NCI-H526 (cell line): ENCODE measurements at regions not wholly inside any gene's neighbourhood (a gene's known extent, or its start where the extent isn't known, plus 50 kb on each side); places are given as distances from the start of the nearest gene placed in this dataset.
A peak's percentile ranks its signal among the peaks of the same experiment; 100 is the strongest.
"Not testable (repeated sequence)": the region's sequence is repeated elsewhere in the genome, so short reads cannot be mapped to it uniquely, and the experiment has no call there.

ENCODE experiments used
- DNase-seq, 2 experiments: peaks; one replicate each; lab custom pipeline; 2025; lab: John Stamatoyannopoulos, UW

DNA sequence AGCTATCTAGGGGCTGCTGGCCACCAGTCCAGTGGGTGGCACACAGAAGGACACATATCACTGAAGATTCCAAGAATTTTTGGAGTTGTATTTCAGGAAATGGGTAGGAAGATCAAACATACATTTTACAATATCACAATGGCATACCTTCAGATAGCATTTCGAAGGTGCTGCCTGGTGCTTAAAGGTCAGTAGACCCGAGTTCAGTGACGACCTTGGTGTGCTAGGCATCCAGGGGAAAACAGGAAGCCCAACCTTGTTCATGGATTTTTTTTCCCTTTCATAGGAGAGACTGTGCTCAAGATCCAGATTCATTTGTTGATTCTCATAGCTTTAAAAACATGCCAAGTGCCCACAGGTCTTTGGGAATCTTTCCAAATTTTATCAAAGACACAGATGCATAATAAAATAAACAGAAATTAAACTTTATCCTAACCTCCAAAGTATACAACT is 51.0 kb upstream of the RCBTB2 start:
- no peak for DNase-seq

DNA sequence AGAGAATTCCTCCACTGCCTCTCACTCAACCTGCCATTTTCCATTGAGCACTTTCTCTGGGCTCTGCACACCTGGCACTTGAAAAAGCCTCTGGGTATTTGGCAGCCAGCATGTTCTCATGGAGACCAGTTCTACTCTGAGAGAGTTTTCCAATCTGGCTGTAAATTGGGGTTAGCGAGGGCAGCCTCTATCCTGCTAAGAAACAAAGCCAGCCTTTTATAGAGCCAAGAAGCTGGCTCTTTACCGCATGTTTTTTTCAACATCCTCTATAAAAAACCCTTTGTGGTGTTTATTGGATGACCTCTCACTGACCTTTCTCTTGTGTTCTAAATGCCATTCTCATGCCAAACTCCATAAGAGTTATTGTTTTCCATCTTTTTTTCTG is 52.6 kb upstream of the RCBTB2 start:
- DNase-seq: no peak

DNA sequence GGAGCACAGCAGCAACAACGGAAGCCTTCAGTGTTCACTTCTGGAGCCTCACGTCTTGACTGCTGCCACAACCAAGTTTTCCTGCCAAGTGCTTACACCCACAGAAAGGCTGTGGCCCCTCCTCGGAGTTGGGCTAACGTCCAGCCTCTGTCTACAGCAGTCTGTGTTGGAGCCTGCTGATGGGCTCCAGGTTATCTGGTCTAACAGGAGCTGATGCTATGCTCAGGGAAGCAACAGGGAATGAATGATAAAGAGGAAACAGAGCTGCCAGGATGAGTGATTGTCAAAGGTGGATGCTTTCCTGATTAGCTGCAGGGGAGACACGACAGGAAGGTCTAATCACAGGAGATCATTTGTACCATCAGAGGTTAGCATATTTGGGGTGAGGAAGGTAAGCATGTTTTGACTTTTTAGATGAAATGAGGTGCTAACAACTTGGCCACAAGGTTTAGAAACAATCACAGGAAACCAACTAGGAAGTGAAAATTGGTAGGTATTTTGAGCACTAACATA is 53.8 kb upstream of the RCBTB2 start:
- DNase-seq: no peak

DNA sequence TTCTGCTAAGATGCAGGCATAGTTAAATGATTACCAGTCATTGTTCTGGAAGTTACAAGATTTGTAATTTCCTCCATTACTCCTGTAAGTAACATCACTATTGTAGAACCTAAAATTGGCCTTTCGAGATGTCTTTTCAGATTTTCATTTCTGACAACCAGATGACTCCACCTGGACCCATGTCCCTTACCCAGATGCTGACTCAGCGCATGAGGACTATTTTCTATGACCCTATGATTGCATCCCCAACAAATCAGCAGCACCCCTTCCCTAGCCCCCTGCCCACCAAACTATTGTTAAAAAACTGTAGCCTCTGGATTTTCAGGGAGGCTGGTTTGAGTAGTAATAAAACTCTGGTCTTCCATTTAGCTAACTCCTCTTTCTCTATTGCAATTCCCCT is 55.2 kb upstream of the RCBTB2 start:
- no peak for DNase-seq

DNA sequence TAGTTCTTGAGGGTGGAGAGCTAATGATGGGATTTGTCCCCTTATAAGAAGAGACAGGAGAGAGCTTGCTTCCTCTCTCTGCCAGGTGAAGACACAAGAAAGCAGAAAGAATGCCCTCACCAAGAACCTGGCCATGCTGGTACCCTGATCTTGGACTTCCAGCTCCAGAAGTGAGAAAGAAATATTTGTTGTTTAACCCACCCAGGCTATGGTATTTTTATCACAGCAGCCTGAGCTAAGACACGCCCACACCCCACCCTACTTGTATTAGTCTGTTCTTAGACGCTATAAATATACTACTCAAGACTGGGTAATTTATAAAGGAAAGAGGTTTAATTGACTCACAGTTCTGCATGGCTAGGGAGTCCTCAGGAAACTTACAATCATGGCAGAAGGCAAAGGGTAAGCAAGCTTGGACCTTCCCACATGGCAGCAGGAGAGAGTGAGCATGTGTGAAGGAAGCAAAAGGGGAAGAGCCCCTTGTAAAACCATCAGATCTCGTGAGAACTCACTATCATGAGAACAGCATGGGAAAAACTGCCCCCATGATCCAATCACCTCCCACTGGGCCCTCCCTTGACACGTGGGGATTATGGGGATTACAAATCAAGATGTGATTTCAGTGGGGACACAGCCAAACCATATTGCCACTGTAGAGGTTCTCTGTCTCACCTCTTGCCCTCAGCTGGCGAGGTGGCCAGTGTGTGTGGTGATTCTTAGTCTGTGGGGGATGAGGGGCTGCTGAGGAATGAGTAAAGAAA is 57.4 kb upstream of the RCBTB2 start:
- DNase-seq: no peak

DNA sequence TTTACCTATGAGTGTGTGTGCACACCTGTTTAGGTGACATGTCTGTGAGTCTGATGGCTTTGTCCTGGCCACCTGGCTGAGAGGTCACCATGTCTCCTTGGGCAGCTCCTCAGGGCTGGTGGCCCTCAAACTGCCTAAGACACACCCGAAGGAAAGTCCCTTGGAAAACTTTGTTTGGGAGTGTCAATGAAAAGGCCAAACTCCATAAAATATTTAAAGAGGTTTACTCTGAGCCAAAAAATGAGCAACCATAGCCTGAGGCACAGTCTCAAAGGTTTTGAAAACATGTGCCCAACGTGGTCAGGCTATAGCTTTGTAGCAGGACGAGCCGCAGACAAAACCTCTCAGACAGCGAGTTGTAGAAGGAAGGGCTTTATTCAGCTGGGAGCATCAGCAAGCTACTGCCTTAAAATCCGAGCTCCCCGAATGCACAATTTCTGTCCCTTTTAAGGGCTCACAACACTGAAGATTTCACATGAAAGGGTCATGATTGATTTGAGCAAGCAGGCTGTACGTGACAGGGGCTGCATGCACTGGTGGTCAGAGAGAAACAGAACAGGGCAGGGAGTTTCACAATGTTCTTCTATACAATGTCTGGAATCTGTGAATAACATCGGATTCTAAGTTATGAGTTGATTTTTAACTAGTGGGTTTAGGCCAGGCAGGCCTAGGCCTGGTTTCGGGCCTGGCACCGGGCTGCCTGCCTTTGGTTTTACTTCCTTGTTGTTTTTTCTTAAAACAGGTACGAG is 58.4 kb upstream of the RCBTB2 start:
- DNase-seq: not testable (repeated sequence)

DNA sequence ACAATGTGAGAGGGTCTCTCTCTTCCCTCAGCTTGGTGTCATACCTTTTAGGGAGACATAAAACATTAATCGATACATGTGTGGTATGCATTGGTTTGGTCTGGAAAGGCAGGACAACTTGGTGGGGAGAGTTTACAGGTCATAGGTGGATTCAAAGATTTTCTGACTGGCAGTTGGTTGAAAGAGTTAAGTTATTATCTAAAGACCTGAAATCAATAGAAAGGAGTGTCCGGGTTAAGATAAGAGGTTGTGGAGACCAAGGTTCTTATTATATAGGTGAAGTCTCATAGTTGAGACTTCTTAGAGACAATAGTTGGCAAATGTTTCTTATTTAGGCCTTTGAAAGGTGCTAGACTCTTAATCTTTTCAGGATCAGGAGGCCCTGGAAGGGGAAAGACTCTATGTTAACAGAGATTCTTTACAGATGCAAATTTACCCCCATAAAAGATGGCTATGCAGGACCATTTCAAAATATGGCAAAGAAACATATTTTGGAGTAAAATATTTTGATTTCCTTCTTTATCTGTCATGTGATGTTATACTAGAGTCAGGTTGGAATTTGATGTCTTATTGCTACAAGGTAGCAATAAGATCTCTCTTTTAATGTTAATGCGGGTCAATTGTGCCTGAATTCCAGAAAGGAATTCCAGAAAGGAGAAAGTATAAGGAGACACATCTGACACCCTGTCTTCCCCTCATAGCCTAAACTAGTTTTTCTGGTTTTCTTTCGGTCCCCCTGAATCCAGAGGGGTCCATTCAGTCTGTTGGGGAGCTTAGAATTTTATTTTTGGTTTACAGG is 59.2 kb upstream of the RCBTB2 start:
- no peak for DNase-seq

DNA sequence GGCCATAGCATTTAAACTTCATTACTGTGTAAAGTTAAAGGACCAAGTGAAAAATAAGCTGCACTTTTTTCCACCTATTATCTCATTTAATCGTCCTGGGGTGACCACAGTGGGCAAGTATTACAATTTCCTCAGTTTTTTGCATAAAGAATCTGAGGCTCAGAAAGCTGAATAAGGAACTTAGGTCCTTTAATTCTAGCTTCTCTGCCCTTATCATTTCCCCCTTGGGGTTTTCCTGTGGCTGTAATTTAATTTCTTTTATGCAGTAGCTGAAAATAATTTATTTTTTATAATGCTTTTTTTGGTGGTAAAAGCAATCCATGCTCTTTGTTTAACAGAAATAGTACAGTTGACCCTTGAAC is 59.8 kb upstream of the RCBTB2 start:
- no peak for DNase-seq

DNA sequence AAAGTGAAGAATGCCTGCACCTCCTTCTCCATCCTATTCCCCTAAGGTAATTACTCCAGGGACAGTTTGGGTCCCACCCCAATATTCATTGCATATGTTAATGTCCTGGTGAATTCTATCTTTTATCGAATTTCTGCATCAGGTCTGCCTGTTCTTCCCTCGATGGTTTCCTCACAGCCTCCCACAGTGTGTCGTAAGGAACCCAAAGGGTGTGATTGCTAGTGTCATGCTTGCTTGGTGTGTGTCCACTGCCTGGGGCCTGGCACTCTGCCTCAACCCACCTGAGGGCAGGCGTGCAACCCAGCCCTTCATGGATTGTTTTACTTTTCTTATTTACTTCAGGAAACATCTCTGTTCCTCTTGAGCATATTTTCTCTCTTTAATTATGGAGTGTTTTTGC is 60.2 kb upstream of the CYSLTR2 start:
- DNase-seq: no peak

DNA sequence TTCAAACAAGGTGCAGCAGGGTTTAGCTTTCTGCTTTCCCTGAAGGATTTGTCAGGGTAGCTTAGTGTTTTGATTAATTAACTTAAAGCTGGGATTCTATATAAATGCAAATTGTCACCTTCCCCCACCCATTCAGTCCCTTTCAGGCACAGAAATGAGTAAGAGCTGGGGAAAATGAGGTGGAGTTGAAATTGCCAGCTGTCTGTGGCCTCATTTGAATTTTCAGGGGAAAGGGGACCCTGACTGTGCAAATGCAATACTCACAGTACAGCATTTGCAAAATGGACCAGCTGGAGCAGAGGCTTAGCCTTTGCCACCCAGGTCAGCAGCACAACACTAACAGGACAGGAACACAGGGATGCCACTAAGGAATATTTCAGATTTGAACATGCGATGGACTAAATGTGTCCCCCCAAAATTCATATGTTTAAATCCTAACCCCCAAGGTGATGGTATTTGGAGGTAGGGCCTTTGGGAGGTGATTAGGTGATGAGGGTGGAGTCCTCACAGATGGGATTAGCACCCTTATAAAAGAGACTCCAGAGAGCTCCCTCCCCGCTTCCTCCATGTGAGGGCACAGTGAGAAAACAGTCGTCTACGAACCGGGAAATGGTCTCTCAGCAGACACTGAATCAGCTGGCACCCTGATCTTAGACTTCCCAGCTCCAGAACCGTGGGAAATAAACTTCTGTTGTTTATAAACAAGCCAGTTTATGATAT is 59.5 kb upstream of the CYSLTR2 start:
- peak; percentile 16 to 68 for DNase-seq

DNA sequence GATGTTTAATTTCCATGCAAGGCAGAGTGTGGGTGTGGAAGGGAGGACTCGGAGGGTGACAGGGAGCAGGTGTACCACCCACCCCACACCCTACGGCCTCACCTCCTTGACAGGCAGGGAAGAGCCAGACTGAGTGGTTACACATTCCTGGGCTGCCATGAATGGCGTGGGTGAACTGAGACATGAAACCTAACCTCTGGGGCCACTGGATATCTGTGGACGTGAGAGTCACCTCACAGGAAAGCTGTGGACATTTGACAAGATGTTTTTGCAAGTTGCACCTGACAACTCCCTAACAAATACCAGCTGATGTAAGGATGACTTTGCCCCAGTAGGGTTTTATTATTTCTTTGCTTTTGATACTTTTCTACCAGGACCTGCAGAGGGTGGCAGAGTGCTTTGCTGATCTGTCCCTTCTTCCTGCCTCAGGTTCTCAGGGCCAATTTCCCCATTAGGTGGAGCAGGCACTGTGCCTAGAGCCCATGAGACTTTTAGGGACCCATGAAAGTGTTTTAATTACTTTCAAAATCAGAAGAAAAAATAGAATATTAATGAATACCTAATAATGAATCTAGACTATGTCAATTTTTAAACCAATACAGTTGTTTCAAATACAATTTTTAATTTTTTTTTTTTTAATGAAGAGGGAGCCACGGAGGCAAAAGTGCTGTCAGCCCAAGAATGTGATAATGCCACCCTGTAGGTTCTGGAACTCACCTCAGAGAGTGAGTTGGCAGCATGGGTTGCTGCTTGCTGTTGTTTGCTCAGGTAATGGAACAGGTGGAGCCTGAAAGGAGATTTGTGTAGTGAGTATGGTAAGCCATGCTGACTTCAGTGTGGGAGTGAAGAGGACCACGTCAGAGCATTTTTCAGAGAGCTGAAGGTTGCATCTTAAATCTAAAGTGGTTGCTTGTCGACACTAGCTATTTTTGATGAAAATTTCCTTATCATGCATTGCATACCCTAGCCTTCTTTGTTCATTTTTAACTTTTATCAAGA is 58.0 kb upstream of the CYSLTR2 start:
- peak; percentile 58 to 80 for DNase-seq

DNA sequence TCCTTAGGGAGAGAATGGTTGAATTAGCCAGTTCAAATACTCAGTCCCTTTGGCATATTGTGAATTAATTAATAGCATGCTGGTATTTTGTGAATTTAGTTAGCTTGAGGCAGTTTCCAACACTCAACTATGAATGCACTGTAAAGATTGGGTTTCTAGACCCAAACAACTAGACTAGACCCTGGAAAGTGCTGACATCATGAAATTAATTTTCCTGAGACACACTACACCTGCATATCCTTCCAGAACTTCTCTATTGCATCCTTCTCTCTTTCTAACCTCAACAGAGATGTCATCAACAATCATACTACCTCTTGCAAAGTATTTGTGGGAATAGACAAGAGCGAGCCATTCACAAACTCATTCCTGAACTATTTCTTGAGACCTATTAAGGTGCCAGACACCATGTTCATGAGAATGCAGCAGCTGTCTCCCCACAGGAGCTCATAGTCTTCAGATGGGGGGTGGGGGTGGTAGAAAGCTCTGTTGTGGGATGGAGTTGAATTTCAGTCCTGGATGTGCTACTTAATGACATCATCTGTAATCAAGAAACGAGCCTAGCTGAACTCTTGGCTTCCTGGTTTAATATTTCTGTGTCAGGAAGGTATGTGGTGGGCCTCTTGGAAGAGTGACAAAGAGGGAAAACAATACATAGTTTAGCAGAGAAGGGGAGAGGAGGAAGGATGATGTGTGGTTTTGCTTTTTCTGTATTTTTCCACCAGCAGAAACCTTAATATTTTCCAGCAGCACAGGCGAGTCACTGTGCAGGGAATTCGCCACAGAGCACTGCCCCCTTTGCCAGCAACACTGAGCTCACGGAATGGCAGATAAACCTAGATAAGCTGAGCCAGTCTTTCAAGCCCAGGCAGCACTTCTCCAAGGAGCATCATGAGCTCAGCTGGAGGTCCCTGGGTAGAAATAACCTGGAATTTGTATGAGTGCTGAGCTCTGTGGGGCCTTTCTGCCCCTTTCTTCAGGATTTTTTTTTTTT is 53.1 kb upstream of the CYSLTR2 start:
- no peak for DNase-seq

DNA sequence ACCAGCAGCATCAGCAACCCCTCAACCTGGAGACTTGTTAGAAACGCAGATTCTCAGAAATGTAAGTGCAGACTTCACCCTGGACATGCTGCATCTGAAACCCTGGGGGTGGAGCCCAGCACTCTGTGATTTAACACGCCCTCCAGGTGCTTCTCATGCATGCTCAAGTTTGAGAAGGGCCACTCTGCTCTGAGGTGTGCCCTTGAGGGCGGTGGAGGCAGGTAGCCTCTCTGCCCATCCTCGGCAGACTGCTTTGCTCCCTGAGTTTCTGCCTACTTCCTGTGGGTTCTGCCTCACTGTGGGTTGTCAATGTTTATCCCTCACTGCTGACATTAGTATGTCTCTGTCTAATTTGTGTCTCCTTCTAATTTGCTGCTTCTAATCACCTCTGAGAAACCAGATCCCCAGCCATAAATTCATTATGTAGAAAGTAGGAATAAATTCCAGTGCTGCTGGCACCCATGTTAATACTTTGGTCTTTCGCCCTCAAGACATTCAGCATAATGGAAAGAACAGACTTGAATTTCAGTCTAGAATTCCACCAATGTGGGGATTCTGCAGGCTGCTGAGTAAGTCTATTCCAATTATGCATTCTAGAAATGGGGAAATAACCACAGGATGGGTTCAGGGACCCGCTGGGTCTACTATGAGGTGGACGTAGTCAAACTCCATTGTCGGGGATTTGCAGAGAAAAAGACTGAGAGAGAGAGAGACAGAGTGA is 51.3 kb upstream of the CYSLTR2 start:
- no peak for DNase-seq

DNA sequence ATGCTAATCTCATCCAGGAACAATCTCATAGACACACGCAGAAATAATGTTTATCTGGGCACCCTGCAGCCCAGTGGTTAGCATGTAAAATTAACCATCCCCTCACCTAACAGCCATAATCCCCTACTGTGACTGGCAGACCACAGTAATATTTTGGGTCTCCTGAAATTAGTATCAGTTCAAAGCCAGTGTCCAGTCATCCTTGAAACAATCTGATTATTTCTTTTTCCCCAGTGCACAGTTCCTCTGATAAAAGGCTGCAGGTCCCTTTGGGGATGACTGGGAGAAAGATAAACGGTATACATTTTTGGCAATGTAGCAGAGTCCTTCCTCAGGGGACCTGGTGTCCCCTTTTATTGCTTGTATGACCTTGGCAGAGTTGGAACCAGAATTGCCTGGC is 50.4 kb upstream of the CYSLTR2 start:
- no peak for DNase-seq
